Keratinocyte (primary cell): ENCODE measurements at regions not wholly inside any gene's neighbourhood (a gene's known extent, or its start where the extent isn't known, plus 50 kb on each side); places are given as distances from the start of the nearest gene placed in this dataset.

ENCODE experiments used
- CTCF ChIP-seq, 3 experiments: IDR thresholded peaks in 1 of 3; conservative IDR thresholded peaks in 1 of 3; optimal IDR thresholded peaks in 1 of 3; 2 replicates in 2 of 3; 3 replicates in 1 of 3; pipeline versions ENCODE3 to v1.5.1; 2011; ENCODE audit warnings: low read length in 3 of 3, mild to moderate bottlenecking in 3 of 3, moderate library complexity in 2 of 3, control low read depth in 1 of 3, inconsistent platforms in 1 of 3; ENCODE audit not compliant: insufficient read depth in 2 of 3; ENCODE audit errors: extremely low read depth in 1 of 3
- EZH2 ChIP-seq: IDR thresholded peaks from one replicate; pipeline ENCODE4 v1.6.1; 2012; ENCODE audit warnings: inconsistent platforms, mild to moderate bottlenecking, low read length, moderate library complexity

GRCh38 chr18:47399475-47399874, 148.0 kb upstream of the SKOR2 start:
- no peak for TF ChIP-seq CTCF (optimal IDR thresholded peaks at IDR 0.05 in 1 of 3, IDR thresholded peaks at IDR 0.05 in 1 of 3, conservative IDR thresholded peaks at IDR 0.05 in 1 of 3; ENCODE audit: extremely low read depth in 1 of 3, insufficient read depth in 2 of 3, low read length in 3 of 3)
- TF ChIP-seq EZH2, result no peak
